CD14-positive monocyte (primary cell): ENCODE measurements at regions not wholly inside any gene's neighbourhood (a gene's known extent, or its start where the extent isn't known, plus 50 kb on each side); places are given as distances from the start of the nearest gene placed in this dataset.

Experiments
- DNase-seq, 3 donors: peaks; one replicate each; pipeline ENCODE4 v3.0.0-alpha.2; 2011 to 2022
- H2AFZ ChIP-seq: 2 replicates; pipeline ENCODE4 v1.6.0; 2012; ENCODE audit warnings: mild to moderate bottlenecking, low read depth, low read length, inconsistent platforms; ENCODE audit not compliant: insufficient read depth, poor library complexity, severe bottlenecking
- H3K27ac ChIP-seq, 2 donors: 1 replicate in 1 of 2; 2 replicates in 1 of 2; pipeline ENCODE4 v1.5.1; 2012 to 2013; ENCODE audit warnings: low read length in 2 of 2, control low read depth in 1 of 2, inconsistent platforms in 1 of 2, low read depth in 1 of 2, mild to moderate bottlenecking in 1 of 2
- H3K27me3 ChIP-seq, 2 donors: one replicate each; pipeline versions ENCODE4 v1.6.0 to v1.6.1; 2011 to 2013; ENCODE audit warnings: low read length in 2 of 2; ENCODE audit not compliant: control insufficient read depth in 2 of 2, insufficient read depth in 2 of 2
- H3K36me3 ChIP-seq, 2 donors: replicated peaks in 1 of 2; 1 replicate in 1 of 2; 2 replicates in 1 of 2; pipeline versions ENCODE4 v1.5.1 to v1.6.1; 2012 to 2013; ENCODE audit warnings: low read length in 2 of 2, control low read depth in 1 of 2, inconsistent platforms in 1 of 2, mild to moderate bottlenecking in 1 of 2; ENCODE audit not compliant: insufficient read depth in 2 of 2, control insufficient read depth in 1 of 2
- H3K4me1 ChIP-seq, 2 donors: 1 replicate in 1 of 2; 2 replicates in 1 of 2; pipeline versions ENCODE4 v1.5.1 to v1.6.1; 2012 to 2013; ENCODE audit warnings: low read length in 2 of 2, control low read depth in 1 of 2, inconsistent platforms in 1 of 2, mild to moderate bottlenecking in 1 of 2, moderate library complexity in 1 of 2; ENCODE audit not compliant: insufficient read depth in 2 of 2, control insufficient read depth in 1 of 2
- H3K4me2 ChIP-seq: replicated peaks from 2 replicates; pipeline ENCODE3; 2012; ENCODE audit warnings: low read length, moderate library complexity, mild to moderate bottlenecking; ENCODE audit not compliant: poor library complexity, severe bottlenecking; ENCODE audit errors: extremely low read depth
- H3K4me3 ChIP-seq, 3 experiments: fragments of 200-600 bp in 1 of 3; sonication (generic) in 1 of 3; replicated peaks in 1 of 3; 1 replicate in 2 of 3; 2 replicates in 1 of 3; pipeline ENCODE4 v1.5.1; 2011 to 2013; ENCODE audit warnings: low read length in 3 of 3, mild to moderate bottlenecking in 3 of 3, control low read depth in 2 of 3, low read depth in 2 of 3, inconsistent platforms in 1 of 3, moderate library complexity in 1 of 3
- H3K79me2 ChIP-seq: 2 replicates; pipeline ENCODE4 v1.6.0; 2012; ENCODE audit warnings: mild to moderate bottlenecking, control low read depth, inconsistent platforms, low read length, moderate library complexity; ENCODE audit not compliant: insufficient read depth
- H3K9ac ChIP-seq: 2 replicates; pipeline ENCODE4 v1.6.0; 2017; ENCODE audit warnings: low read length, mild to moderate bottlenecking; ENCODE audit not compliant: insufficient read depth, poor library complexity, severe bottlenecking
- H3K9me3 ChIP-seq, 2 donors: replicated peaks in 1 of 2; 1 replicate in 1 of 2; 2 replicates in 1 of 2; pipeline versions ENCODE4 v1.5.1 to v1.6.1; 2012 to 2013; ENCODE audit warnings: low read length in 2 of 2, control low read depth in 1 of 2; ENCODE audit not compliant: control insufficient read depth in 1 of 2, insufficient read depth in 1 of 2
- H4K20me1 ChIP-seq: 2 replicates; pipeline ENCODE4 v1.6.0; 2012; ENCODE audit warnings: mild to moderate bottlenecking, low read length, control low read depth, moderate library complexity; ENCODE audit not compliant: insufficient read depth
- H3K27ac Mint-ChIP-seq, 7 donors: one replicate each; pipeline ENCODE4 v1.8.0; 2020; ENCODE audit warnings: mild to moderate bottlenecking in 7 of 7, mixed read lengths in 7 of 7, moderate library complexity in 6 of 7, inconsistent platforms in 2 of 7
- H3K27me3 Mint-ChIP-seq, 3 donors: one replicate each; pipeline ENCODE4 v1.8.0; 2021 to 2022; ENCODE audit warnings: low read depth in 3 of 3, mild to moderate bottlenecking in 3 of 3, mixed read lengths in 3 of 3, moderate library complexity in 3 of 3, inconsistent platforms in 1 of 3
- H3K36me3 Mint-ChIP-seq, 2 donors: one replicate each; pipeline ENCODE4 v1.8.0; 2020; ENCODE audit warnings: mixed read lengths in 2 of 2, inconsistent platforms in 1 of 2, mild to moderate bottlenecking in 1 of 2
- H3K4me1 Mint-ChIP-seq: one replicate; pipeline ENCODE4 v1.8.0; 2020; ENCODE audit warnings: mild to moderate bottlenecking, mixed read lengths
- H3K4me3 Mint-ChIP-seq, 2 donors: one replicate each; pipeline ENCODE4 v1.8.0; 2020; ENCODE audit warnings: mild to moderate bottlenecking in 2 of 2, mixed read lengths in 2 of 2, moderate library complexity in 1 of 2
- H3K9me3 Mint-ChIP-seq, 7 donors: one replicate each; pipeline ENCODE4 v1.8.0; 2020 to 2022; ENCODE audit warnings: mixed read lengths in 7 of 7, mild to moderate bottlenecking in 6 of 7, moderate library complexity in 6 of 7, inconsistent platforms in 2 of 7
- WGBS: methylation state at CpG from one replicate; pipeline ENCODE4 v1.1.5; 2013; ENCODE audit warnings: missing lambda C conversion rate; ENCODE audit not compliant: insufficient coverage; 5-methylcytosine and 5-hydroxymethylcytosine counted together
- intact Hi-C, 2 donors: fragments of 100-400 bp; cut with micrococcal nuclease; formaldehyde crosslinking; loops; one replicate each; pipeline versions ENCODE4 v1.15.0 to v1.15.1; 2023
- TF ChIP-seq, protein P1 (sequence below): fragments of 200-600 bp; IDR thresholded peaks from one replicate; pipeline ENCODE4 v1.8.0; 2022; ENCODE audit warnings: antibody characterized with exemption, mild to moderate bottlenecking

- peaks cover 0 to 4% (median 2%) of the 10 kb centered on the region in 3 donors for H3K27me3 Mint-ChIP-seq
- peaks cover 92 to 93% of the 10 kb centered on the region in 2 donors for H3K4me1 ChIP-seq
- H3K27ac ChIP-seq = peak overlapping the region; percentile 52 to 95
These were observed 270.9 kb downstream of the RPLP1 start for GRCh38 chr15:69723404-69724096.

GRCh38 chr15:69724333-69724732 is 271.7 kb downstream of the RPLP1 start:
- H3K4me1 ChIP-seq = peaks cover 89 to 92% of the 10 kb centered on the region in 2 donors
- H3K27me3 Mint-ChIP-seq = peaks cover 0 to 4% (median 2%) of the 10 kb centered on the region in 3 donors
- peak overlapping the region; percentile 95 for H3K27ac ChIP-seq
- TF ChIP-seq, protein P1, sequence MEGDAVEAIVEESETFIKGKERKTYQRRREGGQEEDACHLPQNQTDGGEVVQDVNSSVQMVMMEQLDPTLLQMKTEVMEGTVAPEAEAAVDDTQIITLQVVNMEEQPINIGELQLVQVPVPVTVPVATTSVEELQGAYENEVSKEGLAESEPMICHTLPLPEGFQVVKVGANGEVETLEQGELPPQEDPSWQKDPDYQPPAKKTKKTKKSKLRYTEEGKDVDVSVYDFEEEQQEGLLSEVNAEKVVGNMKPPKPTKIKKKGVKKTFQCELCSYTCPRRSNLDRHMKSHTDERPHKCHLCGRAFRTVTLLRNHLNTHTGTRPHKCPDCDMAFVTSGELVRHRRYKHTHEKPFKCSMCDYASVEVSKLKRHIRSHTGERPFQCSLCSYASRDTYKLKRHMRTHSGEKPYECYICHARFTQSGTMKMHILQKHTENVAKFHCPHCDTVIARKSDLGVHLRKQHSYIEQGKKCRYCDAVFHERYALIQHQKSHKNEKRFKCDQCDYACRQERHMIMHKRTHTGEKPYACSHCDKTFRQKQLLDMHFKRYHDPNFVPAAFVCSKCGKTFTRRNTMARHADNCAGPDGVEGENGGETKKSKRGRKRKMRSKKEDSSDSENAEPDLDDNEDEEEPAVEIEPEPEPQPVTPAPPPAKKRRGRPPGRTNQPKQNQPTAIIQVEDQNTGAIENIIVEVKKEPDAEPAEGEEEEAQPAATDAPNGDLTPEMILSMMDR = no peak
- no peaks in the 10 kb centered on the region for H4K20me1 ChIP-seq
- peak overlapping the region in 1 of 3 experiments; percentile 18 for H3K4me3 ChIP-seq
- H3K9me3 Mint-ChIP-seq = peaks cover 0 to 11% (median 2%) of the 10 kb centered on the region in 7 donors
- no peak overlapping the region for H3K4me3 Mint-ChIP-seq
- H3K79me2 ChIP-seq = no peaks in the 10 kb centered on the region
- H3K36me3 Mint-ChIP-seq = peaks cover 3 to 4% of the 10 kb centered on the region in 2 donors
- peak overlapping the region; percentile 94 to 100 (median 99) for H3K27ac Mint-ChIP-seq
- no peak for DNase-seq
- no peak overlapping the region for H3K4me2 ChIP-seq
- peaks cover 90% of the 10 kb centered on the region for H3K4me1 Mint-ChIP-seq
- no peaks in the 10 kb centered on the region for H3K36me3 ChIP-seq
- no peak overlapping the region for H2AFZ ChIP-seq
- no peaks in the 10 kb centered on the region for H3K27me3 ChIP-seq
- H3K9ac ChIP-seq = no peak overlapping the region
- intact Hi-C loops = loop anchor here in 1 of 2 donors (10.0 kb wide), 1 partner anchor 740 kb away; no protein-coding TSS in a partner anchor
- WGBS = 90% methylated on average over 3 of the region's 3 CpGs
- no peaks in the 10 kb centered on the region for H3K9me3 ChIP-seq

More at GRCh38 chr15:69723404-69724096, 270.9 kb downstream of the RPLP1 start:
- H4K20me1 ChIP-seq = no peaks in the 10 kb centered on the region
- H2AFZ ChIP-seq = no peak overlapping the region
- intact Hi-C loops = loop anchor here in 1 of 2 donors (10.0 kb wide), 1 partner anchor 741 kb away; no protein-coding TSS in a partner anchor
- peak overlapping the region; percentile 87 to 100 (median 100) for H3K27ac Mint-ChIP-seq
- peak overlapping the region in 1 of 3 experiments; percentile 20 for H3K4me3 ChIP-seq
- no peaks in the 10 kb centered on the region for H3K36me3 ChIP-seq
- H3K9me3 ChIP-seq = no peaks in the 10 kb centered on the region
- H3K79me2 ChIP-seq = no peaks in the 10 kb centered on the region
- H3K27me3 ChIP-seq = no peaks in the 10 kb centered on the region
- TF ChIP-seq, protein P1 = peak; percentile 8
- WGBS = 90% methylated on average over 6 of the region's 7 CpGs
- H3K9ac ChIP-seq = no peak overlapping the region
- peaks cover 91% of the 10 kb centered on the region for H3K4me1 Mint-ChIP-seq
- no peak overlapping the region for H3K4me2 ChIP-seq
- peak in 2 of 3 donors; percentile 22 to 32 for DNase-seq
- peak overlapping the region; percentile 23 to 24 for H3K4me3 Mint-ChIP-seq
- peaks cover 3 to 4% of the 10 kb centered on the region in 2 donors for H3K36me3 Mint-ChIP-seq
- H3K9me3 Mint-ChIP-seq = peaks cover 0 to 9% (median 2%) of the 10 kb centered on the region in 7 donors
